Activated T-cell treated with anti-CD3 and anti-CD28 coated beads, Interleukin-2, amount 50 U/mL, for 4 hours (primary cell): ENCODE measurements at regions not wholly inside any gene's neighbourhood (a gene's known extent, or its start where the extent isn't known, plus 50 kb on each side); places are given as distances from the start of the nearest gene placed in this dataset.

Source experiments
- ATAC-seq, 2 donors: fragments of 200-7000 bp; cut with Tn5 transposase; one replicate each; pipeline ENCODE4 v1.10.0; 2021
- DNase-seq: peaks from one replicate; pipeline ENCODE4 v3.0.0-alpha.2; 2020
- H3K27me3 Mint-ChIP-seq: one replicate; pipeline ENCODE4 v1.8.0; 2021; ENCODE audit warnings: low read depth, mixed read lengths
- H3K36me3 Mint-ChIP-seq: one replicate; pipeline ENCODE4 v1.8.0; 2022; ENCODE audit warnings: mixed read lengths; ENCODE audit not compliant: insufficient read depth
- H3K4me1 Mint-ChIP-seq: one replicate; pipeline ENCODE4 v1.8.0; 2021; ENCODE audit warnings: low read depth, mixed read lengths
- H3K4me3 Mint-ChIP-seq: one replicate; pipeline ENCODE4 v1.8.0; 2021; ENCODE audit warnings: mild to moderate bottlenecking, moderate library complexity, mixed read lengths
- H3K9me3 Mint-ChIP-seq: one replicate; pipeline ENCODE4 v1.8.0; 2021; ENCODE audit warnings: mixed read lengths

- Mint-ChIP-seq H3K27me3 (peaks cover 62% of the 10 kb centered on the region), H3K4me1 (peaks cover 7% of the 10 kb centered on the region), H3K36me3 (no peaks in the 10 kb centered on the region), H3K4me3 (no peak overlapping the region), H3K9me3 (no peaks in the 10 kb centered on the region)
- ATAC-seq (no peak), DNase-seq (no peak)
Observed at GRCh38 chr20:51092338-51092737, 69.4 kb upstream of the KCNG1 start.

GRCh38 chr20:51091406-51092195, 68.7 kb upstream of the KCNG1 start:
- H3K36me3 Mint-ChIP-seq = no peaks in the 10 kb centered on the region
- H3K9me3 Mint-ChIP-seq = no peaks in the 10 kb centered on the region
- H3K4me3 Mint-ChIP-seq = no peak overlapping the region

GRCh38 chr20:51089840-51090239, 66.9 kb upstream of the KCNG1 start:
- DNase-seq (no peak), ATAC-seq (no peak)
- Mint-ChIP-seq H3K4me3 (no peak overlapping the region), H3K9me3 (no peaks in the 10 kb centered on the region), H3K4me1 (peaks cover 7% of the 10 kb centered on the region), H3K36me3 (no peaks in the 10 kb centered on the region), H3K27me3 (peaks cover 55% of the 10 kb centered on the region)

More at GRCh38 chr20:51091406-51092195, 68.7 kb upstream of the KCNG1 start:
- Mint-ChIP-seq H3K4me1 (peaks cover 7% of the 10 kb centered on the region), H3K27me3 (peaks cover 61% of the 10 kb centered on the region)
- DNase-seq (no peak), ATAC-seq (no peak)

GRCh38 chr20:51089272-51089781, 66.4 kb upstream of the KCNG1 start:
- ATAC-seq = no peak
- peaks cover 56% of the 10 kb centered on the region for H3K27me3 Mint-ChIP-seq
- no peak for DNase-seq
- H3K4me1 Mint-ChIP-seq = peaks cover 7% of the 10 kb centered on the region
- no peaks in the 10 kb centered on the region for H3K9me3 Mint-ChIP-seq
- H3K4me3 Mint-ChIP-seq = no peak overlapping the region
- H3K36me3 Mint-ChIP-seq = no peaks in the 10 kb centered on the region

GRCh38 chr20:51087266-51087665, 64.4 kb upstream of the KCNG1 start:
- no peak for DNase-seq
- Mint-ChIP-seq H3K9me3 (no peaks in the 10 kb centered on the region), H3K27me3 (peaks cover 57% of the 10 kb centered on the region), H3K4me3 (no peak overlapping the region), H3K36me3 (no peaks in the 10 kb centered on the region), H3K4me1 (peaks cover 7% of the 10 kb centered on the region)
- ATAC-seq = no peak

GRCh38 chr20:51085769-51086168, 62.9 kb upstream of the KCNG1 start:
- Mint-ChIP-seq H3K9me3 (no peaks in the 10 kb centered on the region), H3K27me3 (peaks cover 46% of the 10 kb centered on the region), H3K36me3 (no peaks in the 10 kb centered on the region), H3K4me3 (no peak overlapping the region), H3K4me1 (no peaks in the 10 kb centered on the region)
- no peak for DNase-seq
- ATAC-seq = no peak

- Mint-ChIP-seq H3K27me3 (peaks cover 41% of the 10 kb centered on the region), H3K4me1 (no peaks in the 10 kb centered on the region), H3K36me3 (no peaks in the 10 kb centered on the region), H3K4me3 (no peak overlapping the region), H3K9me3 (no peaks in the 10 kb centered on the region)
- DNase-seq (no peak), ATAC-seq (no peak)
Observed at GRCh38 chr20:51084593-51085377, 61.9 kb upstream of the KCNG1 start.

GRCh38 chr20:51083447-51083846, 60.5 kb upstream of the KCNG1 start:
- Mint-ChIP-seq H3K4me3 (no peak overlapping the region), H3K36me3 (no peaks in the 10 kb centered on the region), H3K9me3 (no peaks in the 10 kb centered on the region), H3K4me1 (no peaks in the 10 kb centered on the region), H3K27me3 (peaks cover 37% of the 10 kb centered on the region)
- no peak for DNase-seq
- ATAC-seq = no peak

GRCh38 chr20:51082988-51083387, 60.1 kb upstream of the KCNG1 start:
- no peaks in the 10 kb centered on the region for H3K4me1 Mint-ChIP-seq
- no peak for DNase-seq
- no peaks in the 10 kb centered on the region for H3K36me3 Mint-ChIP-seq
- H3K27me3 Mint-ChIP-seq = peaks cover 37% of the 10 kb centered on the region
- ATAC-seq = no peak
- no peaks in the 10 kb centered on the region for H3K9me3 Mint-ChIP-seq
- H3K4me3 Mint-ChIP-seq = no peak overlapping the region

- Mint-ChIP-seq H3K27me3 (peaks cover 37% of the 10 kb centered on the region), H3K4me1 (no peaks in the 10 kb centered on the region), H3K4me3 (no peak overlapping the region), H3K36me3 (no peaks in the 10 kb centered on the region), H3K9me3 (no peaks in the 10 kb centered on the region)
- ATAC-seq (no peak), DNase-seq (no peak)
Observed at GRCh38 chr20:51080516-51080915, 57.6 kb upstream of the KCNG1 start.

GRCh38 chr20:51079488-51079887, 56.6 kb upstream of the KCNG1 start:
- no peaks in the 10 kb centered on the region for H3K36me3 Mint-ChIP-seq
- no peak for ATAC-seq
- H3K9me3 Mint-ChIP-seq = no peaks in the 10 kb centered on the region
- H3K4me1 Mint-ChIP-seq = no peaks in the 10 kb centered on the region
- no peak for DNase-seq
- H3K4me3 Mint-ChIP-seq = no peak overlapping the region
- H3K27me3 Mint-ChIP-seq = peaks cover 41% of the 10 kb centered on the region

- Mint-ChIP-seq H3K36me3 (no peaks in the 10 kb centered on the region), H3K9me3 (no peaks in the 10 kb centered on the region), H3K27me3 (peaks cover 33% of the 10 kb centered on the region), H3K4me3 (no peak overlapping the region), H3K4me1 (no peaks in the 10 kb centered on the region)
- ATAC-seq (no peak), DNase-seq (no peak)
Observed at GRCh38 chr20:51077686-51078060, 54.8 kb upstream of the KCNG1 start.

GRCh38 chr20:51076786-51077685, 54.1 kb upstream of the KCNG1 start:
- Mint-ChIP-seq H3K4me1 (no peaks in the 10 kb centered on the region), H3K9me3 (no peaks in the 10 kb centered on the region)

GRCh38 chr20:51074062-51074461, 51.2 kb upstream of the KCNG1 start:
- ATAC-seq (no peak), DNase-seq (no peak)
- H3K27me3 Mint-ChIP-seq = peaks cover 40% of the 10 kb centered on the region
- no peaks in the 10 kb centered on the region for H3K36me3 Mint-ChIP-seq
- no peaks in the 10 kb centered on the region for H3K4me1 Mint-ChIP-seq
- no peaks in the 10 kb centered on the region for H3K9me3 Mint-ChIP-seq
- no peak overlapping the region for H3K4me3 Mint-ChIP-seq

More at GRCh38 chr20:51076786-51077685, 54.1 kb upstream of the KCNG1 start:
- ATAC-seq (no peak), DNase-seq (no peak)
- Mint-ChIP-seq H3K27me3 (peaks cover 32% of the 10 kb centered on the region), H3K4me3 (no peak overlapping the region), H3K36me3 (no peaks in the 10 kb centered on the region)
